GM12872 (cell line): ENCODE measurements at regions not wholly inside any gene's neighbourhood (a gene's known extent, or its start where the extent isn't known, plus 50 kb on each side); places are given as distances from the start of the nearest gene placed in this dataset.

ENCODE experiments used
- TF ChIP-seq, protein P1 (sequence below): IDR thresholded peaks from 3 replicates; pipeline ENCODE4 v1.5.1; 2011; ENCODE audit warnings: low read depth, mild to moderate bottlenecking, low read length, moderate library complexity; ENCODE audit not compliant: insufficient read depth

DNA sequence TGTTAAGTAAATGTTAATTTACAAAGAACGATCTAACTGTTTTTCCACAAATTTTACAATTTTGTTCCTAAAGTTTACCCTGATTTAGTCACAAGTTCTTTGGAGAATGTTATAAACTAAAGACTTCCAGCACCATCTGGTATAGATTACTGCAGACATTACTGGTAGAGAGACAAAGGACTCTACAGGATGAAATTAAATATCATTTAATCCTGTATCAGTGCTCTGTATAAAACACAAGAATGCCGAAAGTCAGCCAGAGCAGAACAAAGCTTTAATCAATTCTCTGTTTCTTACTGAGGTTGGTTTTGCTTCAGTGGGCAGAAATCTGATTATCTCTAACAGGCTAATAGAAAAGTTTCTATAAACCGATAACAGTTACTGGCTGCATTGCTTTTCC is 763.6 kb downstream of the TENT5A start:
- TF ChIP-seq, protein P1, sequence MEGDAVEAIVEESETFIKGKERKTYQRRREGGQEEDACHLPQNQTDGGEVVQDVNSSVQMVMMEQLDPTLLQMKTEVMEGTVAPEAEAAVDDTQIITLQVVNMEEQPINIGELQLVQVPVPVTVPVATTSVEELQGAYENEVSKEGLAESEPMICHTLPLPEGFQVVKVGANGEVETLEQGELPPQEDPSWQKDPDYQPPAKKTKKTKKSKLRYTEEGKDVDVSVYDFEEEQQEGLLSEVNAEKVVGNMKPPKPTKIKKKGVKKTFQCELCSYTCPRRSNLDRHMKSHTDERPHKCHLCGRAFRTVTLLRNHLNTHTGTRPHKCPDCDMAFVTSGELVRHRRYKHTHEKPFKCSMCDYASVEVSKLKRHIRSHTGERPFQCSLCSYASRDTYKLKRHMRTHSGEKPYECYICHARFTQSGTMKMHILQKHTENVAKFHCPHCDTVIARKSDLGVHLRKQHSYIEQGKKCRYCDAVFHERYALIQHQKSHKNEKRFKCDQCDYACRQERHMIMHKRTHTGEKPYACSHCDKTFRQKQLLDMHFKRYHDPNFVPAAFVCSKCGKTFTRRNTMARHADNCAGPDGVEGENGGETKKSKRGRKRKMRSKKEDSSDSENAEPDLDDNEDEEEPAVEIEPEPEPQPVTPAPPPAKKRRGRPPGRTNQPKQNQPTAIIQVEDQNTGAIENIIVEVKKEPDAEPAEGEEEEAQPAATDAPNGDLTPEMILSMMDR: no peak

DNA sequence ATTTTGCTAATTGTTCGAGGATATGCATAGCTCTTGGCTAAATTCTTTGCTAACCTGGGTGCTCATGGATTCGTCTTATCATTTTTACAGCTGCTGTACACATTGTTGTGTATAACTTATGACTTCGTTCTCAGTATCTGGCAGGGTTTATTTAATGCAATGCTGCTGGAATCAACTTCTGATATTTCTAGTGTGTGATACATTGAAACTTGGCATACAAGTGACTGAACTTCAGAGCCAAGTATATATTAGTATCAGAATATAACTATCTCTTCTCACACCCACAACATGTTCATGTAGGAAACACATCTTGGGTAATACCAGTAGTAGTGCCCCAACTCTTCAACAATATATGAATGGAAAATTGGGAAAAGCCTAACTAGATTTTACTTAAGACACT is 764.2 kb downstream of the TENT5A start:
- TF ChIP-seq, protein P1: no peak

DNA sequence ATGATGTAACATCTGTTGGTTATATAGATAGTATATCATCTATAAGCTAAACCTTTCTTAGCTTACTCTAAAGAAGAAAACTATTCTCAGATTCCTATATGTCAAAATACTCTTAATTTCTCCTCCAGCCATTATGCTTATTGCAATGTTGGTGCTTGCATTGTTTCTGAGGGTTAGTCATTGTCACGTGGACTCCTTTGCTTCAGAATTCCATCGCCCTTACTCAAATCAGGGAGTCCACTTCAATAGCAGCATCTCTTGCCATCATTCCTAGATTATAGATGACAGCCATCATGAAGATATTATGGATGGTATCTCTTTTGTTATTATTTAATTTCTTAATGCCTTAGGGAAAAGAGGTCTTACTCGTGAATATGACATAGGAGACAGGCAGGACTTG is 776.1 kb downstream of the TENT5A start:
- TF ChIP-seq, protein P1: no peak

DNA sequence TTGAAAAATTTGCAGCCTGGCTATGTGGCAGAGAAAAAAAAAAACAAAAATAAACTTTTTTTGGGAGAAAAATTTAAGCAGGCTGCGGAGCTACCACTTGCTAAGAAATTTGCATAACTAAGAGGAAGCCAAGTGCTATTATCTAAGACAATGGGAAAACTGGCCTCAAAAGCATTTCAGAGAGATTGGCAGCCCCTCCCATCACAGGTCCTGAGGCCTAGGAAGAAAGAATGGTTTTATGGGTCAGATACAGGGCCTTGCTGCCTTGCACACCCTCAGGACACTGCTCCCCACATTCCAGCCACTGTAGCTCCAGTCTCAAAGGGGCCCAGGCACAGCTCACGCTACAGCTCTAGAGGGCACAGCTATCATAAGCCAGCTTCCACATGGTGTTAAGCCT is 777.9 kb downstream of the TENT5A start:
- TF ChIP-seq, protein P1: no peak

DNA sequence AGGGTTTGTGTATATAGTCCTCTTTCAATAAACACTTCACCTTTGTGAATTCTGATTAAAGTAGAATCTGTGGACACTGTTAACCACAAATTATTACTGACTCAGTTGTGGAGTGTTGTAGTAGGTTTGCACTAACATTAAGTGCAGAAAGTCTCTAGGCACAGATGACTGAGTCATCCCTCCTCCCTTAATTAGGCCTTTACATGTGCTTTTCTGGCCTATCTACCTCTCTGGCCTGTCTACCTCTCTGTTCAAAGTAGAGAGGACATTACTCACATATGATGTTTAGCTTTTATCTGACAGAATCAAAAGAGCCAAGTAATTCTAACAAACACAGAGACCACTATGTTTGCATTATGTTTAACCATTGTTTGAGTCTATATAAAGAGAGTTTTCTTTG is 783.0 kb downstream of the TENT5A start:
- TF ChIP-seq, protein P1: no peak

DNA sequence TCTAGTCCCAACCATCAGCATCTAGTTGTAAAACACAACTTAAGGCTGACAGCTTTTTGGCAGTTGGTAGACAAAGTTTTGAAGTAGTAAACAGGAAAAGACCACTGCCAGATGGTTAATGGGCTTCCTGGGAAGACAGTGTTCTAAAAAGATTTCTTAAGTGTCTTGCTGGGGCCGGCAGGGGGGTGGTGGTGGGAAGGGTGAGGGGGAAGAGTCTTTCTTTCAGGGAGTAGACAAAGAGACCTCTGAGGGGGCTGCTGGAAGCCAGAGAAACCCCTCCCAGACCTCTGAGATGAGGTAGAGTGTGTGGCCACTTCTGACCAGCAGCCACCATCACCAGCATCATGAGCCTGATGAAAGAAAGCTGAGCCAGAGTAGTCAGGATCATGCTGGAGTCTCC is 784.9 kb downstream of the TENT5A start:
- TF ChIP-seq, protein P1: no peak

DNA sequence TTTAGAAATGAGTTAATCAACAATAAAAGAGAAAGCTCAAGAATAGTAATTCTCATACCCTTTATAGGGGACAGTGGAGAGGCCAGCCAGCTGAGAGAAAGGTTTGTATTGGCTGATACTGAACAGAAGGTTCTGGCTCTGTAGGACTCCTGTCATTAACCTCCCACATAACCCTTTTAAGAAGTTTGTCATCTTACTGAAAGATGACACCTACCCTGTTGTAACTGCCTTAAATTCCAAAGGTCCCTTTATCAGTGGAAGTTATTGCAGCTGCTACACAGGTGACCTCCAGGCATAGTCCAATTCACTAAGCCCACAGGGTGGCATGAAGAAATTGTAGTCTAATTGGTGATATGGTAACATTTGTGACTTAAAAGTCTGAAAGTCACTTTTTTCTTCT is 790.1 kb downstream of the TENT5A start:
- TF ChIP-seq, protein P1: no peak

DNA sequence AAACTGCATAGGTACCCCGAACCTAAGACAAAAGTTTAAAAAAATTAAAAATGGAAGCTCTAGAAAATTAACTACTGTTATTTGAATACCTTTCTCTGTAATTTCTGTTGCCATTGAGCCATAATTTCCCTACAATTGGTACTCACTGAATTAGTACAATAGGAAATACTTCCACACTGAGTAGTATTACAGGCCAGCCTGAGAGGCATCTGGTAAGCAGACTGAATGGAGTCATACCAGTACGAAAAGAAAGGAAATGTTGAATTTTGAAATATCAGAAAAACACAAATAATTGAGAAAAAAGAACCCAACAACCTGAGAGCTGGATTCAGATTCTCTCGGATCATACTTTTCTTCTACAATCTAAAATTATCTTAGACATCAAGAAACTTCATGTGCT is 791.3 kb downstream of the TENT5A start:
- TF ChIP-seq, protein P1: no peak
